ENCODE measurements at regions not wholly inside any gene's neighbourhood (a gene's known extent, or its start where the extent isn't known, plus 50 kb on each side); places are given as distances from the start of the nearest gene placed in this dataset.
A peak's percentile ranks its signal among the peaks of the same experiment; 100 is the strongest.

GRCh38 chr2:204021290-204022081 is 84.9 kb downstream of the ICOS start:
- H3K27me3 ChIP-seq (ENCODE audit: insufficient read depth, poor library complexity, severe bottlenecking), result no peaks in the 10 kb centered on the region
- DNase-seq (ENCODE audit: low spot score), result no peak
- no peaks in the 10 kb centered on the region for H3K36me3 ChIP-seq (ENCODE audit: low read depth)
- H3K9me3 ChIP-seq (ENCODE audit: severe bottlenecking), result no peaks in the 10 kb centered on the region
- no peak for ATAC-seq (ENCODE audit: low read depth)
- peaks cover 3% of the 10 kb centered on the region for H3K4me1 ChIP-seq (ENCODE audit: insufficient read depth, poor library complexity, severe bottlenecking)
- H3K27ac ChIP-seq (ENCODE audit: poor library complexity, severe bottlenecking), result no peak overlapping the region
- no peak overlapping the region for H3K4me3 ChIP-seq (ENCODE audit: severe bottlenecking)
- TF ChIP-seq, protein P1, sequence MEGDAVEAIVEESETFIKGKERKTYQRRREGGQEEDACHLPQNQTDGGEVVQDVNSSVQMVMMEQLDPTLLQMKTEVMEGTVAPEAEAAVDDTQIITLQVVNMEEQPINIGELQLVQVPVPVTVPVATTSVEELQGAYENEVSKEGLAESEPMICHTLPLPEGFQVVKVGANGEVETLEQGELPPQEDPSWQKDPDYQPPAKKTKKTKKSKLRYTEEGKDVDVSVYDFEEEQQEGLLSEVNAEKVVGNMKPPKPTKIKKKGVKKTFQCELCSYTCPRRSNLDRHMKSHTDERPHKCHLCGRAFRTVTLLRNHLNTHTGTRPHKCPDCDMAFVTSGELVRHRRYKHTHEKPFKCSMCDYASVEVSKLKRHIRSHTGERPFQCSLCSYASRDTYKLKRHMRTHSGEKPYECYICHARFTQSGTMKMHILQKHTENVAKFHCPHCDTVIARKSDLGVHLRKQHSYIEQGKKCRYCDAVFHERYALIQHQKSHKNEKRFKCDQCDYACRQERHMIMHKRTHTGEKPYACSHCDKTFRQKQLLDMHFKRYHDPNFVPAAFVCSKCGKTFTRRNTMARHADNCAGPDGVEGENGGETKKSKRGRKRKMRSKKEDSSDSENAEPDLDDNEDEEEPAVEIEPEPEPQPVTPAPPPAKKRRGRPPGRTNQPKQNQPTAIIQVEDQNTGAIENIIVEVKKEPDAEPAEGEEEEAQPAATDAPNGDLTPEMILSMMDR (IDR thresholded peaks at IDR 0.05; ENCODE audit: poor library complexity, severe bottlenecking), result no peak

DNA sequence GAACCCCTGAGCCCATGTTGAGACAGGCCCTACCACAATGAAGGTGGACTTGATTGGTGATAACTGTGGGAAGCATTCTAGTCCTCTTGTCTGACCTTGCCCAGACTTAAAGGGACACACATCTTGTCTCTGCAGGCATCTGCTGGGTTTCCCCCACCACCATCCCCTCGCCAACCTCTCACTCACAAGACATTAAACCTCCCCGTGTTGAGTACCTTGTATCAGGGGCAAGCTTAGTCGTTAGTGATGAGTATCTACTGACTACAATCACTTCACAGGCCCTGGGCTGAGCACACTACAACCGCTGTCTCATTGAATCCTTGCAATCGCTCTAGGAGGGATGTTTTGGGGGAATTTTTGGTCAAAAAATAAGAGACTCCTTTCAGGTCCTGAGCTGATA is 86.0 kb downstream of the ICOS start:
- no peak overlapping the region for H3K4me3 ChIP-seq (ENCODE audit: severe bottlenecking)
- H3K4me1 ChIP-seq (ENCODE audit: insufficient read depth, poor library complexity, severe bottlenecking), result peaks cover 3% of the 10 kb centered on the region
- TF ChIP-seq, protein P1 (IDR thresholded peaks at IDR 0.05; ENCODE audit: poor library complexity, severe bottlenecking), result no peak
- DNase-seq (ENCODE audit: low spot score) (no peak), ATAC-seq (ENCODE audit: low read depth) (no peak)
- H3K27me3 ChIP-seq (ENCODE audit: insufficient read depth, poor library complexity, severe bottlenecking), result no peaks in the 10 kb centered on the region
- H3K9me3 ChIP-seq (ENCODE audit: severe bottlenecking), result no peaks in the 10 kb centered on the region
- no peaks in the 10 kb centered on the region for H3K36me3 ChIP-seq (ENCODE audit: low read depth)
- H3K27ac ChIP-seq (ENCODE audit: poor library complexity, severe bottlenecking), result no peak overlapping the region

DNA sequence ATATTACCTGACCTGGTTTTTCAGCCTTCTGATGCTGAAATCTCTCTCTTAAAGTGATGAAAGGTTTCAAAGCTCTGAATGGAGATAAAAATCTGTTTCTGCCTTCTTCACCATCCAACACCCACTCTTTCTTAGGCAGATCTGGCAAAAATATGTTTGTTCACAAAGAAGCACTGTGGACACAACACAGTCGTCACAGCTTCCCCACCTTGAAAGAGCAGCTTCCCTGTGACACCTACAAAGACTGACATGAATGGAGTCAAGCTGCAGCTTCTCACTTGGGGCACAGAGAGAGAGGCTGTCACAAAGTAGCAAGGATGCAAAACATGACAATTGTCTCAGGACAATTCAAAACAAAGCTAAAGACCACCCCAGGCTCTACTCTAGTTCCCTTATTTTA is 86.5 kb downstream of the ICOS start:
- H3K4me3 ChIP-seq (ENCODE audit: severe bottlenecking), result no peak overlapping the region
- H3K27me3 ChIP-seq (ENCODE audit: insufficient read depth, poor library complexity, severe bottlenecking), result no peaks in the 10 kb centered on the region
- peaks cover 3% of the 10 kb centered on the region for H3K4me1 ChIP-seq (ENCODE audit: insufficient read depth, poor library complexity, severe bottlenecking)
- TF ChIP-seq, protein P1 (IDR thresholded peaks at IDR 0.05; ENCODE audit: poor library complexity, severe bottlenecking), result no peak
- H3K36me3 ChIP-seq (ENCODE audit: low read depth), result no peaks in the 10 kb centered on the region
- H3K9me3 ChIP-seq (ENCODE audit: severe bottlenecking), result no peaks in the 10 kb centered on the region
- no peak for DNase-seq (ENCODE audit: low spot score)
- no peak for ATAC-seq (ENCODE audit: low read depth)
- H3K27ac ChIP-seq (ENCODE audit: poor library complexity, severe bottlenecking), result no peak overlapping the region

DNA sequence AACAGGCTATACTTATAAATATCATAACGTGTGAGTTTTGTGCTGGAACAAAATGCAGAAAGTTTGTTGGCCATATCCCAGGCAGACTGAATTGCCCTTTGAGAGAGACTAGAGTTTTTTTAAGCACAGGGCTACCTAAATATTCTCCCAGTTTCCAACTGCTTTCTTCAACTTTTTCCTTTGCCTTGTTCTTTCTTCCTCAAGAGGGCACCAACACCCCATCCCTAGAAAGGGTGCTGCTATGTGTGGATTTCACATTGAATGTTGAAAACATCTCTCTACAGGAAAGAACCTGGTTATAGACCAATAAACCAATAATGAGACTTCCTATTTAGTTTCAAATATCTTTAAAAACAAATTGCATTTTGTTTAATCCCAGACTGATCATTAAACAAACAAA is 87.9 kb downstream of the ICOS start:
- no peaks in the 10 kb centered on the region for H3K9me3 ChIP-seq (ENCODE audit: severe bottlenecking)
- no peaks in the 10 kb centered on the region for H3K27me3 ChIP-seq (ENCODE audit: insufficient read depth, poor library complexity, severe bottlenecking)
- H3K27ac ChIP-seq (ENCODE audit: poor library complexity, severe bottlenecking), result no peak overlapping the region
- TF ChIP-seq, protein P1 (IDR thresholded peaks at IDR 0.05; ENCODE audit: poor library complexity, severe bottlenecking), result peak; percentile 72
- ATAC-seq (ENCODE audit: low read depth) (peak; percentile 54; the same call in 1 of the 3 replicates), DNase-seq (ENCODE audit: low spot score) (no peak)
- no peak overlapping the region for H3K4me3 ChIP-seq (ENCODE audit: severe bottlenecking)
- peaks cover under 1% of the 10 kb centered on the region for H3K4me1 ChIP-seq (ENCODE audit: insufficient read depth, poor library complexity, severe bottlenecking)
- no peaks in the 10 kb centered on the region for H3K36me3 ChIP-seq (ENCODE audit: low read depth)

- no peaks in the 10 kb centered on the region for H3K27me3 ChIP-seq (ENCODE audit: insufficient read depth, poor library complexity, severe bottlenecking)
- no peaks in the 10 kb centered on the region for H3K36me3 ChIP-seq (ENCODE audit: low read depth)
- TF ChIP-seq, protein P1 (IDR thresholded peaks at IDR 0.05; ENCODE audit: poor library complexity, severe bottlenecking), result peak; percentile 38
- no peaks in the 10 kb centered on the region for H3K9me3 ChIP-seq (ENCODE audit: severe bottlenecking)
- no peak for ATAC-seq (ENCODE audit: low read depth)
- DNase-seq (ENCODE audit: low spot score), result no peak
- no peaks in the 10 kb centered on the region for H3K4me1 ChIP-seq (ENCODE audit: insufficient read depth, poor library complexity, severe bottlenecking)
- H3K4me3 ChIP-seq (ENCODE audit: severe bottlenecking), result no peak overlapping the region
- no peak overlapping the region for H3K27ac ChIP-seq (ENCODE audit: poor library complexity, severe bottlenecking)
Observed at GRCh38 chr2:204024906-204025475, 88.4 kb downstream of the ICOS start.

Data from RWPE2 (cell line).